Lower leg skin (tissue), 3 donors: ENCODE measurements at regions not wholly inside any gene's neighbourhood (a gene's known extent, or its start where the extent isn't known, plus 50 kb on each side); places are given as distances from the start of the nearest gene placed in this dataset.

Experiments used
- CTCF ChIP-seq, 3 donors: fragments of 450-650 bp; IDR thresholded peaks; one replicate each; pipeline ENCODE4 v1.5.1; 2016; ENCODE audit warnings: antibody characterized with exemption in 3 of 3, mild to moderate bottlenecking in 3 of 3, moderate library complexity in 2 of 3
- POLR2A ChIP-seq, 2 donors: fragments of 450-650 bp; IDR thresholded peaks; one replicate each; pipeline ENCODE4 v1.6.1; 2016 to 2017; ENCODE audit warnings: antibody characterized with exemption in 2 of 2, mild to moderate bottlenecking in 1 of 2, moderate library complexity in 1 of 2

GRCh38 chr20:20955892-20956291, 150.3 kb downstream of the LINC00237 start:
- TF ChIP-seq CTCF (IDR thresholded peaks at IDR 0.05) (no peak), POLR2A (IDR thresholded peaks at IDR 0.05) (no peak)
